TTC549 (cell line): ENCODE measurements at regions not wholly inside any gene's neighbourhood (a gene's known extent, or its start where the extent isn't known, plus 50 kb on each side); places are given as distances from the start of the nearest gene placed in this dataset.
"Not testable (repeated sequence)": the region's sequence is repeated elsewhere in the genome, so short reads cannot be mapped to it uniquely, and the experiment has no call there.

ENCODE experiments used
- FAIRE-seq: peaks from 2 replicates; lab custom pipeline; 2012; peaks lifted over from hg19 to GRCh38; lab: Jason Lieb, UNC

DNA sequence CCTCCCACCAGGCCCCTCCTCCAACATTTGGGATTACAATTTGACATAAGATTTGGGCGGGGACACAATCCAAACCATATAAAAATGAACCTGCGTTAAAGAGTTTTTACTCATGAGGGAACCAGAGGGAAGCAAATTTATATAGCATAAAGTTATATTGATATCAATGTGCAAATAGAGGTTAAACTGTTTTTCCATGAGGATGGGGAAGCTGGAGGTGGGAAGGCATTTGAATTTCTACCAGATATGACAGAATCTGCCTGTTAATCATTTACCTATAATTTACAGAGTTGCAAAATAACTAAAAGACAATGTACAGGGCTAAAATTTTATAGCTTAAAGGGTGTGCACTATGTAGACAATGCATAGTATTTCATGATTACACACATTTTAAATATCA lies 322.0 kb upstream of the FKBP1C start:
- FAIRE-seq: no peak

DNA sequence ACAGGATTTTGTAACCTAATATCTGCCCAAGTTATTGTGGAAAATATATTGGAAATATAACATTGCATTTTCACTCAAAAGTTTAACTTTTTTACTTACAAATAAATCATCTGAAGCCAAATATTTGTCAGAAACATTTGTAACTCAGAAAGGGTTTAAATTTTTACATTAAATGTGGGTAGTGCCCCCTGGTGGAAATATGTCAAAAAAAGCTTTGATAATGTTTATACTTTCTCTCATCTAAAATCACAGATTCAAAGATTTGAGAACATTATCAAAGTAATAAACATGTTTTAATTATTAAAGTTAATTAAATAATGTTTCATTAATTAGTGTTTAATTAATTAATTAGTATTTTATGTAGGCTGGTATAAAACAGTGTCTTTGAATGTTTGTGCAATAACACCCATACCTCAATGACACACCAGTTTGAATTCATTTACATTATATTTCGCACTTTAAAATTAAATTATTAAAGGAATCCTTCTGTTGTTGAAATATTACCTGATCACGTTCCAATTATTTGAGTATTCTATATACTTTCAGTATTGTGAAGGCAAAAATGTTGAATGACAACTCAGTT lies 320.1 kb upstream of the FKBP1C start:
- peak; percentile 84 for FAIRE-seq

DNA sequence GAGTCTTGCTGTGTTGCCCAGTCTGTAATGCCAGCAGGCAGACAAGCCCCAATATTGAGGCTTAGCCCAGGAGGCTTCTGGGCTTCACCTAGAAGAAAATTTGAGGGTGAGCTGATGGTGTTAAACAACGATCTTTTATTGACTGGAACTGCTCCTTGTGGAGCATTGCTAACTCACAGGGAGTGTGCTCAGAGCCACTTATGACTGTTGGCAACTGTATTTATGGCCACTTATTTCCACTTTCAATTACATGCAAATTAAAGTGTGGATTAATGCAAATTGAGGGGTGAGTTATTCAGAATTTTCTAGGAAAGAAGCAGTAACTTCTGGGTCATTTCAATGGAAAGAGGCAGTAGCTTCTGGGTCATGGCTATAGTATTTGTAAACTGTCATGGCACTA lies 317.2 kb upstream of the FKBP1C start:
- no peak for FAIRE-seq

DNA sequence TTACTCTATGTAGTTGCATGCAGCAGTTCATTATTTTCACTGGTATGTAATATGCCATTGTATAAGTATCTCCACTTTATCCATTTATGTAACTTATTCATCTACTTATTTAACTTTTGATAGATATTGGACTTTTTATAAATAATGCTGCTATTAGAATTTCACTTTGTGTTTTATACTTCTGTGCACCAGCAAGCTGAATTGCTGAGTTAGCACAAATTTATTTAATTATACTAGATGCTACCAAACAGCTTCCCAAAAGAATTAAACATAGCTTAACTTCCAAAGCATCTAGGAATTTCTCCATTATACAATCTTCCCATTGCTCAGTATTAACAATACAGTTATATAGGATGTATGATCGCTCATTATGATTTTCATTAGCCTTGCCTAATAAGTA lies 308.0 kb upstream of the FKBP1C start:
- FAIRE-seq: no peak

DNA sequence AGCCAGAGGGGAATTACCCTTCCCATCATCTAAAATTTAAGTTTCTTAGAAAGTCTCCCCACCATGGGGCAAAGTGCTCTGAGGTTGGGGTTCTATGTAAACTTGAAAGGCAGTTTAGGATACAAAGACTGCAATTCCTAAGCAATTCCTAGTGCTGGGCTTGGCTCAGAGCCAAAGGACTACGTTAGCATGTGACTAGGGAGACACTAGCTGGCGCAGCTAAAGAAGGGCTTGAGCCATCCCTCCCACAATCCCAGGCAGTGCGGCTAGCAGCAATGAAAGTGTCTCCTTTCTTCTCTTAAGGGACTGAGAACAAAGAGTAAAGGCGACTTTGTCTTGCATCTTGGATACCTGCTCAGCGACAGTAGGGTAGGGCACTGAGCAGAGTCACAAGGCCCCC lies 306.6 kb upstream of the FKBP1C start:
- FAIRE-seq: no peak

DNA sequence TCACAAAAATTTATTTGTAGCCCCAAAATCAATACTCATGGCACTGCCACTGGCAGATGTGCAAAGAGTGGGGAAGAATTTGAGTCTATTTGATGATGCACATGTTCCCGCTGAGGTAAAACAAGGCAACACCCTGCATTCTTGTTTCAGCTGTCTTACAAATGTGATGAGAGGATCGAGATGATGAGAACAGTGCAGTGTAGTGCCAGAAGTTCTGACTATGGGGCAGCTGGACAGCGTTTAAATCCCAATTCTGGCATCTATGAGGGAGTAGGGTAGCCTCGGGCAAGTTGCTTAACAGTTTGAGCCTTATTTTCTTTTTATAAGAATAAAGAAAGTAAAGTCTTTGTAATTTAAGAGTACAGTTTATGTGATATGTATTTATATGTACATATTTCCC lies 296.7 kb upstream of the FKBP1C start:
- FAIRE-seq: no peak

DNA sequence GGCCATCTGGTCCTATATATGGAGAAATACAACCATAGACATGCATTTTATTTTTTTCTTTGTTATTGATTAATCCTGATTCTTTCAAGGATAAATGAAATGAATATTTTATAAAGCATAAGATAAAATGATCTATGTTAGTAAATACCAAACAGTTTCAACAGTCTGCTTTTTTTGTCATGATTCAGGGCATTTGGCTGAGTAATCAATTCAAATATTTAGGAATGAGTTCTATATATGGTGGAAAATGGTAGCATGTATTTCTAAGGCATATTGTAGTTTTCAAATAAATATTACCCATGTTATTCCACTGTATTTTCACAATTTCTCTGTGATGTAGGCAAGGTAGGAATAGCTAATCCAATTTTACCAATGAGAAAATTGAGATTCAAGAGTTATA lies 287.5 kb upstream of the FKBP1C start:
- FAIRE-seq: no peak

DNA sequence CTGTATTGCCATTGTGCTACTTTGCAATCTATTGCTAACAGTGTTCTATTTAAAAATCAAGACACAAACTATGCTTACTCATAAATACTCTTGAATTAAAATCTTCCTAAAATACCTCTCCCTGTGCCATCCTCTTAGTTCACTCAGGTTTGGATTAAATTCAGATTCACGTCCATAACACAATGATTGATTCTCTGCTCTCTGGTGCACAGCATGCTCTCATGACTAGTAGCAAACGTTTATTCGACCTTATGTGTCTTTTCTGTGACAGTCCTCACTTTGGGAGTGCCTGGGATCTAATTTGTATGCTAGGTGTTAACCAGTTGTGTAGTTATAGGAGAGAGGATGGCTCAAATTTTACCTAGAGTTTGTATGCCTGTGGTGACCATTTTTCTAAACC lies 270.4 kb upstream of the FKBP1C start:
- no peak for FAIRE-seq

DNA sequence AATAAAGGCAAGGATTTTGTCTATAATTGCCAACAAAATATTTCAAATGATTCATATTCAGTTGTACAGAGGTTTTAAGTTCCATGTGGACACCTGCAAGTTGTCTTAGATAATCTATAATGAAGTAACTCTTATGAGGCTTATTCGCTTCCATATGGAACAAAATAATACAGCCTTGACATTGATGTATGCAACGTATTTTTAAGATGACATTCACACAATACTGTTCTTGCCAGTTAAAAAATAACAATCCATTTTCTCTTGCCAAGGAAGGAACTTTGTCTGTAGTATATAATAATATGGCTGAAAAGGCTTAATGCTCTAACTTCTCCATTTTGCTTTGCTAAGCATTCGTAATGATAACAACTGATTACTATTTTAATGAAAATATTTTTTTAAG lies 269.3 kb upstream of the FKBP1C start:
- FAIRE-seq: no peak

DNA sequence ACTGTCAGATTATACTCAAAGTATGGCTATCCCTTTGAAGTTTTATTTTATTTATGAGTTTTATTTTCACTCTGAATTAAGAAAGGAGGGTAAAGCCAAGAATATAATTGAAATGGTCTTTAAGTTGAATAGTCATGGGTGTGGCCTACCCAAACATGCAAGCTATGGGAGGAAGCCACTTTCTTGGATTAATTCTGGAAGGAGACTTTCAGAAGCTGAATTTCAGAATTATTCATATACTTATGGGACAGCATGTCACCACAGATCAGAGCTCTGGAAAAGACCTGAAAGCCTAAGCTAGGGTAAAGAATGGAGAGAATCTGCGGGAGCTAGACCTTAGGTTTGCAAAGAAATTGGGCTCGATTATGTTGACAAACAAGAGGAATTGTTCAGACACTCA lies 242.4 kb upstream of the FKBP1C start:
- no peak for FAIRE-seq

DNA sequence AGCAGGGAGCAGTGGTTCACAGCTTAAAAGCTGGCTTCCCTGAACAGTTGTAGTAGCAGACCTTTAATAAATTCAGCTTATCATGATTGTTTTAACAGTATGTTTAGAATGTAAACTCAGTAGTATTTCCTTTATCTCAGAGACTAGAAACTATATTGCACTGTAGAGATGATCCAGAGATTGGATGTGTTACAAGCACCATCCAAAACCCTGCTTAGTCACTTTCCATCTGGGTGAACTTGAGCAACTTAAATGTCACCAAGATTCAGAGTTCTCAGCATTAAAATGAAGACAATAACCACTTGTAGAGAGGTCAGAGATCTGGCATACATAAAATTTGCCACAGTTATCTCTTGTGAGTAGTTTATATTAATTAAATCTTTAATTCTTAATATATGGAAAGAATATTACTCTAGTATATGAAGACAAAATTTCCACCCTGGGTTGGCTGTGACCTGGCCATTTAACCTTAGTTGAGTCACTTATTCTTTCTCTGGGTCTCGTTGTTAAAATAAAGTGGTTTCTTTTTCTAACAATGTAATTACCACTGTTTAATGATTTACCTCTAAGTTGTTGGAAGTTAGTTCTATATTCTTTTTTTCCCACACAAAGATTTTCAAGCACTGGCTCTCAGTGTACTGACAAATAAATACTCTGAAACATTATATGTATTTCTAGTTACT lies 239.2 kb upstream of the FKBP1C start:
- no peak for FAIRE-seq

DNA sequence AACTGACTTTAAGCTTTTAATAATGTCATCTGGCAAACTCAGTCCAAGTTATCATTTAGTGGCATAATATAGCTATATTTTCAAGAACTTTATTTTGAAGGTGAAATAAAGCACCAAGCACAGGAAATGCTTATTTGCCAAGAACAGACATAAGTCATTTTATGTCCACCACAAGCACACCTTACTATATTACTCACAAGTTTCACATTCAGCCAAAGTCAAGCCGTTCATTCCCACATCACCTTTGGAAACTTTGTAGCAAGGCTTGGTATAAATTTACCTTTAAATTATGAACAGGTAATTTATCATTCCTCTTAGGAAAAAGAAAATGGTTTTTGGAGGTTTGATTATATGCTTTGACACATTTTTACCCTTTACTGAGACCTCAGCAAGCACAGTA lies 236.8 kb upstream of the FKBP1C start:
- FAIRE-seq: no peak

DNA sequence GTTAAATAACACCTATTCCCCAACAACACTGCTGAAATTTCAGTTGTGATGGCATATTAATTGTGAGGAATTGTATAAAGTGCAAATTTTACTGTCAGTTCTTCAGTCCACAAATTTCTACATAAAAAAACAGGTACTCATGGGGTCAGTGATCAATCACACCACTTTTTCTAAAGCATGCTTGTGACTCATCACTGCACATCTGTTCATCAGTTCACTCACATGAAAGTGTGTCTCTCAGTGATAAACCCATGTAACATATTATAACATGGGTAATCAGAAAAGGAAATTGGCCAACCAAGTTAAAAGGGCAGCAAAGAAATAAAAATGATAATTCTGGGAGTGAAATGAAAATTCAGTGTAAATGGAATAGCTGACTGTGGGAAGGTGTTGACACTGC lies 234.7 kb upstream of the FKBP1C start:
- no peak for FAIRE-seq

DNA sequence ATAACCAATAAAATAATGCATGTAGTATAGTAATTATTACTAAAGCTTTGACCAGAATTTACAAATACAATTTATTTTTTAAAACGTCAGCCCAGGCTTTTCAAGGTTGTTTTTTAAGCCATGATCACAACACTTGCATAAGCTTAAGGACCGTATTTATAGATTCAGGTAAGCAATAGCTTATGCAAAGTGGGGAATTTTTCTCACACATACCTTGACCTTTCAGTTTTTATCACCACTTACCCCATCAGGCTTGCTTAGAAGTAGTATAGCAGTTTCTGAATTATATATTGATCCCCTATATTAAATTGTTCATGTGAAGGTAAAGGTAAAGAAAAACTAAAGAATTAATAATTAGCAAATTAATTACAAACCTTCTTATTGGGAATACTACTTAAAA lies 232.3 kb upstream of the FKBP1C start:
- no peak for FAIRE-seq

DNA sequence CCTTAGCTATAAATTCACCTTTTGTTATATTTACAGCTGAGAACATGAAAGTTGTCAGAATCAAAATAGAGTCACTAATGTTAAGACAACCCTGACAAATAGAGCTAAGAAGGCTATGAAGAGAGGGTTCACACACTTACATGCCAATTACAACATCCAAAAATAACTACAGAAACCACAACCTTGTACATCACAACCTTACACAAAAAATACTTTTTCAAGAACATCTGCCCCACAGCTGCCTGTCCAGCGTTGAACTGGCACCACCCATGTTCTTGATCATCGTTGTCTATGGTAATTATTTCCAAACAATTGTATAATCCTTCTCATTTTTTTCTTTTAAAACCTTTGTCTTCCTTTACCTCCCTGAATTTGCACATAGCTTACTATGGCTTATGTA lies 231.2 kb upstream of the FKBP1C start:
- FAIRE-seq: no peak

DNA sequence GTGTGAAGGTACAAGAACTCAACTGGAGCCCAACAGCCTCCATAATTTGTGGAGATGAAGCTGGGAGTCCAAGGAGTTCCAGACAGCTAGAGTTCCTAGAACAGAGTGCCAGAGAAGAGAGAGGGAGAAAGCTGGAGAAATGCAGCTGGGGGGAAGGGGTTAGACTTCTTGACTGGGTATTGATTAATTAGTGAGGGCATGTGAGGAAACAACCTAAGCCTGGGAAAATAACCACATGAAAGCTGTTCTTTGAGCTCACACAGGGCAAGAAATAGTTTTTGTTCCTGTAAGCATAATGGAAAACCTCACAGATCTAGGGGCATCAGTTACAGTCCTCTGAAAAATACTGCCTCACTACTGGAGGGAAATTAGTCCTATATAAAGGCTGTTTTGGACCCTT lies 230.5 kb upstream of the FKBP1C start:
- FAIRE-seq: no peak

DNA sequence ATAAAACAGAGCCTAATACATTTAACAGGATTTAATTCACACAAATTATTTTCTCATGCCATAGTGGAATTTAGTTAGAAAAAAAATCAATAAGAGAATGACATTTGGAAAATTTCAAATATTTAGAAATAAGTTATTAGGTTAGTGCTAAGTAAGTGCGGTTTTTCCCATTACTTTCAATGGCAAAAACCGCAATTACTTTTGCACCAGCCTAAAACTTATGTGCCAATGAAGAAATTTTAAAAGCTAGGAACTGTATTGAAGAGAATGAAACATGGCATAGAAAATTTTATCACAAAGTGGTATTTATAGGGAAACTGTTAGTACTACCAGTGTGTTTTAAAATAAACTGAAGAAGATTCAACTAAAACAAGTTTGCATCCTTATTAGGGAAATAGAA lies 228.3 kb upstream of the FKBP1C start:
- FAIRE-seq: no peak

DNA sequence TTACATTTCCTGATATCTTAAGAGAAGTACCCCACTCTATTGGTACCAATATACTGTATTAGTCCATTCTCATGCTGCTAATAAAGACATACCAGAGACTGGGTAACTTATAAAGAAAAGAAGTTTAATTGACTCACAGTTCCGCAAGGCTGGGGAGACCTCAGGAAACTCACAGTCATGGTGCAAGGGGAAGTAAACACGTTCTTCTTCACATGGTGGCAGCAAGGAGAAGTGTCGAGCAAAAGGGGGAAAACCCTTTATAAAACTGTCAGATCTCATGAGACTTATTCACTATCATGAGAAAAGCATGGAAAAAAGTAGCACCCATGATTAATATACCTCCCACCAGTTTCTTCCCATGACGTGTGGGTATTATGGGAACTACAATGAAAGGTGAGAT lies 219.6 kb upstream of the FKBP1C start:
- FAIRE-seq: not testable (repeated sequence)

DNA sequence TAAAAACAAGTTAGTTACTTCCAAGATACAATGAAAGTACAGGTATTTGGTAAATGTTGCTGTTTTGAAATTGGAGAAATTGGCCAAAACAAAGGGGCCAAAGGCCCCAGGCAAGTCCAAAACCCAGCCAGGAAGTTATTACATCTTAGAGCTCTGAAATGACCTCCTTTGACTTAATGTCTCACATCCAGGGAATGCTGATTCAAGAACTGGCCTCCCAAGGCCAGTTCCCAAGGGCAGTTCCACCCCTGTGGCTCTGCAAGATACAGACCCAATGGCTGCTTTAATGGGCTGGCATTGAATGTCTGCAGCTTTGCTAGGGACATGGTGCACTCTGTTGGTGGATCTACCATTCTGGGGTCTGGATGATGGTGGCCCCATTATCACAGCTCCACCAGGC lies 217.3 kb upstream of the FKBP1C start:
- no peak for FAIRE-seq

DNA sequence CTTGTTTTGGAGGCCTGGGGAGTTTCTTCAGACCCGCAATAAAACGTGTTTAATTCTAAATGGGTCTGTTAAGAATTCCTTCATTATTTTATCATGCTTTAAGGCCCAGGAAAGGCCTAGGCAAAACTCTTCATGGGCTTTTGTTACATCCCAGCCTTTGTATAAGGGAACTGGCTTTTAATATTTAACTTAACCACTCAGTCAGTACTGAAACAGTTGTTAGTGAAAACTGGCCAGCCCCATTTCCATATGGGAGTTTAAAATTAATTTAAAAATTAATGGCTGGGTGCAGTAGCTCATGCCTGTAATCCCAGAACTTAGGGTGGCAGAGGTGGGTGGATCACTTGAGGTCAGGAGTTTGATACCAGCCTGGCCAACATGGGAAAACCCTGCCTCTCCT lies 213.2 kb upstream of the FKBP1C start:
- FAIRE-seq: no peak

DNA sequence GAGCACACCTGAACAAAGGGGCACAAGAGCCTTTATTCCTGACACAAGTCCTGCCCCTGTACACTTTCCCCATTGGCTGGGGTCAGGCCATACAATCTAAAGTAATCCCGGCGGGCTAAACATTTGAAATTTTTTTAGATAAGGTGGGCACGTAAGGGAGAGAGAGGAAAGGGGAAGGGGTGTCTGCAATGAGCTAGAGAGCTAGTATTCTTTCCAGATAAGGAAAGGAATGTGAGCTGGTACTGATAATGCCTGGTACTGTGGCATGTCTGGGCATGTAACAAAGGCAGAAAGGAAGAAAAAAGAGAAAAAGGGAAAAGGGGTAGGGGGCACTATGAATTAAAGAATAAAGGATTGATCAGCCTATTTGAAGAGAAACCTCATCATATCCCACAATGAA lies 212.0 kb upstream of the FKBP1C start:
- not testable (repeated sequence) for FAIRE-seq

DNA sequence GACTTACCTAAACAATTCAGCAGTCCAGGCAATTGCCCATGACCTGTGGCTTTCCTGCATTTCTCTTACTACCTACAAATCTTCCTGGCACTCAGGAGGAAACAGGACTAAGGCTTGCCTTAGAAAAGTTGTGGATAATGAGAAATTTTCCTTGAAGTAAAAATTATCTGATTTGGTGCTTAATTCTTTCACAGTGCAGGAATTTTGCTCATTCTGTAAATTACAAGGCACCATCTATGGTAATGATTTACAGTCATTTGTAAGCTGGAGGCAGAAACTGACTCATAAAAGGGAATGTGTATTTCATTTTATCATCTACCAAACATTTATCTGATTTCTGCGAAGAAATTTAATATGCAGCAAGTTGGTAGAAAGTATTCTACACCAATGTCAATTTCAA lies 211.5 kb upstream of the FKBP1C start:
- no peak for FAIRE-seq

DNA sequence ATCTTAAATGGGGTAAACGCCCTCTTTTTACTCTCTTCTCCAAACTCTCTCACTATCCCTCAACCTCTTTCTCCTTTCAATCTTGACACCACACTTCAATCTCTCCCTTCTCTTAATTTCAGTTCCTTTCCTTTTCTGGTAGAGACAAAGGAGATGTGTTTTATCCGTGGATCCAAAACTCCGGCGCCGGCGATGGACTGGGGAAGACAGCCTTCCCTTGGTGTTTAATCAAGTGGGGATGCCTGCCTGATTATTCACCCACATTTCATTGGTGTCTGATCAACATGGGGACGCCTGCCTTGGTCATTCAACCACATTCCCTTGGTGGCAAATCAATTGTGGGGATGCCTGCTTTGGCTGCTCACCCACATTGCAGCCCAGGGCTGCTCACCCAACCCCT lies 205.3 kb upstream of the FKBP1C start:
- not testable (repeated sequence) for FAIRE-seq

DNA sequence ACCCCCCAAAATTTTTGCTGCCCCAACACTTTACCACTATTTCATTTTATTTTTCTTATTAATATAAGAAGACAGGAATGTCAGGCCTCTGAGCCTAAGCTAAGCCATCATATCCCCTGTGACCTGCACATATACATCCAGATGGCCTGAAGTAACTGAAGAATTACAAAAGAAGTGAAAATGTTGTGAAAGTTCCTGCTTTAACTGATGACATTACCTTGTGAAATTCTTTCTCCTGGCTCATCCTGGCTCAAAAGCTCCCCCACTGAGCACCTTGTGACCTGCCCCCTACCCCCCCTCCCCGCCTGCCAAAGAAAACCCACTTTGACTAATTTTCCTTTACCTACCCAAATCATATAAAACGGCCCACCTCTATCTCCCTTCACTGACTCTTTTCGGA lies 200.3 kb upstream of the FKBP1C start:
- FAIRE-seq: not testable (repeated sequence)

DNA sequence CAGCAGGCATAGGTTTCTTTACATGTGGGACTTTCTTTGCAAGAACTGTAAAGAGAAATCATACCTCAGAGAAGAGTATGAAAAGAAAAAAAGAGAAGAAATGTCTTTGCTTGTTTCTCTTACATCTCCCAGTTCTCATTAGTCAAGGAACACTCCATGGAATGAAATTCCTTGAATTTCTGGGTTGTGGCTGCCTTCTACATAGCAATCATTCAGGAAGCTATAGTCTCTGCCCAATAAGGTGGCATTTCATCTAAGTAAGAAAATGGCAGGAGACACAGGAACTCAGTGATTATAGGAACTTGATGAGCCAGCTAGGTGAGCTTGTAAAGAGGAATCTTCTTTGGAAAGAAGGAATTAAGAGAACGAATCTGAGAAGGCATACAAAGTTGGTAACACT lies 197.0 kb upstream of the FKBP1C start:
- no peak for FAIRE-seq
